GM13977 (cell line): ENCODE measurements at regions not wholly inside any gene's neighbourhood (a gene's known extent, or its start where the extent isn't known, plus 50 kb on each side); places are given as distances from the start of the nearest gene placed in this dataset.

ENCODE experiments used
- DNase-seq: peaks from one replicate; pipeline ENCODE4 v3.0.0; 2012; ENCODE audit warnings: low spot score
- CTCF ChIP-seq: IDR thresholded peaks from 2 replicates; pipeline ENCODE4 v1.5.1; 2012; ENCODE audit warnings: mild to moderate bottlenecking, control low read depth; ENCODE audit not compliant: insufficient read depth; ENCODE audit errors: extremely low read depth, missing control alignments
- in situ Hi-C: fragments of 300-500 bp; cut with MboI; formaldehyde crosslinking; loops from one replicate; pipeline ENCODE4 v1.12.0; 2022; ENCODE audit warnings: low sequenced_read_pairs, low pct_unique_long_range_greater_than_20kb, mixed read lengths, inconsistent platforms; ENCODE audit not compliant: unreplicated experiment

- no peak for DNase-seq
- no peak for TF ChIP-seq CTCF
- in situ Hi-C loops = no loop called here
Measured at GRCh38 chr14:65937079-65937959, 524.8 kb downstream of the FUT8 start.

- in situ Hi-C loops = no loop called here
- no peak for TF ChIP-seq CTCF
- DNase-seq = no peak
Measured at GRCh38 chr14:65937960-65938316, 525.4 kb downstream of the FUT8 start.

- DNase-seq = no peak
- TF ChIP-seq CTCF = no peak
- in situ Hi-C loops = no loop called here
Measured at GRCh38 chr14:65938738-65939137, 526.2 kb downstream of the FUT8 start.

- no peak for TF ChIP-seq CTCF
- DNase-seq = no peak
Measured at GRCh38 chr14:65939184-65939583, 526.7 kb downstream of the FUT8 start.

GRCh38 chr14:65940056-65940735 is 527.7 kb downstream of the FUT8 start:
- in situ Hi-C loops = no loop called here
- TF ChIP-seq CTCF = peak; percentile 32
- peak; percentile 31 for DNase-seq

More at GRCh38 chr14:65939184-65939583, 526.7 kb downstream of the FUT8 start:
- in situ Hi-C loops = no loop called here

GRCh38 chr14:65941091-65941490 is 528.6 kb downstream of the FUT8 start:
- DNase-seq = no peak
- TF ChIP-seq CTCF = no peak
- in situ Hi-C loops = no loop called here
